GM12874 (cell line): ENCODE measurements at regions not wholly inside any gene's neighbourhood (a gene's known extent, or its start where the extent isn't known, plus 50 kb on each side); places are given as distances from the start of the nearest gene placed in this dataset.

Experiments
- TF ChIP-seq, protein P1 (sequence below): IDR thresholded peaks from 2 replicates; pipeline ENCODE4 v1.5.1; 2011; ENCODE audit warnings: low read depth, mild to moderate bottlenecking, control low read depth, low read length, moderate library complexity; ENCODE audit not compliant: insufficient read depth

DNA sequence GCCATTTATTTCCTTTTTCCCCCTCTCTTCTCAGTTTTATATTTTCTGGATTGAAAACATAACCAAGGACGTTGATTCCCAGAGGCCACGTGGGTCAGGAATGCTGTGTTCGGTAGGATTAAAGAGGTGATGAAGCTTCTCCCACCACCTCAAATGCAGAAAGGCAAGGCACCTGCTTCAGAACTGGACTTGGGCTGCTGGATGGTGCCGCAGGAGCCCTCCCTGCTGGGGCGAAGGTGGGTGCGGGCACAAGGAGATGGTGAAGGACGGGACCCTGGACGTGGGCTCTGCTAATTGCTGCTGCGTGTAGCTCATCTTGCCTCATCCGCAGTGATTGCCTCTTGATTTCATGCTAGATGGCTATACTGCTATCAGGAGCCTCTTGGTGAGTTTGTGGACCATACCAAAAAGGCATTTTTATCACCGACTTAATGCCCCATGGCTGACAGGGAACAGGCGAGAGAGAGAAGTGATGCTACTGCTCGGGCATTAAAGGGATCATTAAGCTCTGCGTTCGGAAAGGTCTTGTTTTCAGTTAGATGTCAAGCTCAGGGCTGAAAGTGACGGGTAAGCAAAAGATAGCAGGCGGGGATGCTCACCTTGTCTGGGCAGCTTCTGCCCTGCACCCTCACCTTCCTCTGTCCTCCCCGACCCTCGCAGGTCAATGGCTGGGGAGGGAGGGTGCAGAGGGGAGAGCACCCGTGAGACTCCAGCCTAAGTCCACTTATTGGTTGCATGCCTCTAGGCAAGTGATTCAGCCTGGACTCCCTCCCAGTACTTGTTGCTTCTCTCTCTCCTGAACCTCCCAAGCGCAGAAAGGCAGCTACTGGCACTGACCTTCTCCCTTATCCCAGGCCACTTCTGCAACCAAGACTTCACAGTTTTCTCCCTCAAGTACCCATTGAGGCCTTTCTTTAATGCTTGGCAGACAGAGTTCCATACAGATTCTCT lies 71.6 kb upstream of the FSTL4 start:
- TF ChIP-seq, protein P1, sequence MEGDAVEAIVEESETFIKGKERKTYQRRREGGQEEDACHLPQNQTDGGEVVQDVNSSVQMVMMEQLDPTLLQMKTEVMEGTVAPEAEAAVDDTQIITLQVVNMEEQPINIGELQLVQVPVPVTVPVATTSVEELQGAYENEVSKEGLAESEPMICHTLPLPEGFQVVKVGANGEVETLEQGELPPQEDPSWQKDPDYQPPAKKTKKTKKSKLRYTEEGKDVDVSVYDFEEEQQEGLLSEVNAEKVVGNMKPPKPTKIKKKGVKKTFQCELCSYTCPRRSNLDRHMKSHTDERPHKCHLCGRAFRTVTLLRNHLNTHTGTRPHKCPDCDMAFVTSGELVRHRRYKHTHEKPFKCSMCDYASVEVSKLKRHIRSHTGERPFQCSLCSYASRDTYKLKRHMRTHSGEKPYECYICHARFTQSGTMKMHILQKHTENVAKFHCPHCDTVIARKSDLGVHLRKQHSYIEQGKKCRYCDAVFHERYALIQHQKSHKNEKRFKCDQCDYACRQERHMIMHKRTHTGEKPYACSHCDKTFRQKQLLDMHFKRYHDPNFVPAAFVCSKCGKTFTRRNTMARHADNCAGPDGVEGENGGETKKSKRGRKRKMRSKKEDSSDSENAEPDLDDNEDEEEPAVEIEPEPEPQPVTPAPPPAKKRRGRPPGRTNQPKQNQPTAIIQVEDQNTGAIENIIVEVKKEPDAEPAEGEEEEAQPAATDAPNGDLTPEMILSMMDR, result no peak

DNA sequence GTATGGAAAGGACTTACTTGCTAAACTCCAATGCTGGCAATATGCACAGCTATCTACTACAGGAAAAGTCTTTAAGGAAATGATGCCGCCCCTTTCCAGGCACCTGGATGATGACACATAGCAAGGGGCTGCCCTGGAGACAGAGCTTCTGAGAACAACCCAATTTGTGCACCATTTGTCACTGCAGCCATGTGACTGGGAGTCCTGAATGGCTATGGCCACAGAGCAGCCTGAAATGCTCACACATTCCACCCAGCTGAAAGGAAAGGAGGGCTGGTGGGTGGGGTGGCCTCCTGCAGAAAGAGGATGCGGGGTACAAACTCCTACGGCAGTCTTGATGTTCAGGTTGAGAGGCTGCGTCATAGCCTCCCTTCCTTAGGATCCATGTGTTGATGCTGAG lies 70.1 kb upstream of the FSTL4 start:
- TF ChIP-seq, protein P1, result no peak

DNA sequence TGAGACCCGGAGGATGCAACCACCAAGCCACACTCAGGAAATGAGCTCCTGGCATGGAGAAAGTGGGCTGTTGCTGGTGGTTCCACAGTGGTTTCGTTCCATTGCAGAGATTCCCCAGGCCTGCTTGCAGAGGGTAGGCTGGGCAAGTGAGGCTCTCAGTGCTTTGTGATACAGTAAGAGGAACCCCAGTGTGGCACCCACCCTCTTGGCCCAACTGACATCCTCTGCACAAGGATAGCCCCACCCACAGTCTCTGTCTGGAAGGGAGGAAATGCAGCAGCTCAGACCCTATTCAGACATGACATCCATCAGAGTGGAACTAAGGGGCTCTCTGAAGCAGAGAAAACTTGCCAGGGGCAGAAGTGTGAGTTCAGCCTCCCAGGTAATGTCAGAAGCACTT lies 69.6 kb upstream of the FSTL4 start:
- TF ChIP-seq, protein P1, result no peak

DNA sequence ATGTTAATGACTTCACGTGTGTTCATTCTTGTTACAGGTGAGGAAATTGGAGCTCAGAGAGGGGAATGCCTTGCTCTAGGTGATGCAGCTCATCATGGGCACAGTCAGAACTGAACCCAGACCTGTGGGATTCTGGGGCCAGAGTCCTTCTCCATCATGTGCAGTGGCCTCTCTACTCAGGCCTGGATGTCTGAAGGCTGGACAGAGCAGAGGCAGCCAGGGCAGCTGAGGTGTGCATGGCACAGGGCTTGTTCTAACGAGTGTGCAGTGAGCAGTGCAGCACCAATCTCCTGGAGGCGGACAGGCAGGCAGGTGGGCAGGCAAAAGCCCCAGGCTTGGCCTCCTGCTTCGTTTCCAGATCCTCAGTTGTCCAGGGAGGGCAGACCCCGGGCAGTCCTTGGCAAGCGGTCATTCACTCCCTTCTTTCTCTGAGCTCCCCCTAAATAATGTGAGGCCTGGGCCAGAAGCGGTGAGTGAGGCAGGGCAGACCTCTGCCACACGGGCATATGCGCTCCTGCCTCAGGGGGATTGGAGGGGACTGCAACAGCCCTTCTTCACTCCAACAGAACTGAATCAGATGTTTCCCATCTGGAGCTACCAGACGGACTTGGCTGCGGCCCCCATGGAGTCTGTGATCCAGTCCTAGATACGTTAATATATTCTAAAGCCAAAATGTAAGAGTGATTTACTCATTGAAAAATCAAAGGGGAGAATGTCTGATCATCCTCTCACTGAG lies 68.7 kb upstream of the FSTL4 start:
- TF ChIP-seq, protein P1, result no peak

DNA sequence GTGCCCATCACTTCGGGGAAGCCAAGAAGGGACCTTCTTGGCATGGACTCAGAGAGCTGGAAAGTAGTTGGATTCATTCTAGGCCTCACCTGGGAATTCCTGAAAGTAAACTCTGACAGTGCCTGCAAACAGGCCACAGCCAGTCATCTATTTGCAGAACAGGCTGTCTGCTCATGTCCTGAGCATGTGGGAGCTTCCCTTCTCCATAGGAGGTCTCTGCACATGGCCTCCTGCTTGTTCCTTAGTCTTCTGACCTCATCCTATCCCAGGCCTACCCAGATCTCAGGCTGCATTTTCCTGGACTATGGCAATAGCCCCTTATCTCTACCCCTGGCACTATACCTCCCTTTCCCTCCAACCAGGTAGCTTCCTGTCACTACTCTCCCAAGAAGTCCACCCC lies 67.2 kb upstream of the FSTL4 start:
- TF ChIP-seq, protein P1, result no peak

DNA sequence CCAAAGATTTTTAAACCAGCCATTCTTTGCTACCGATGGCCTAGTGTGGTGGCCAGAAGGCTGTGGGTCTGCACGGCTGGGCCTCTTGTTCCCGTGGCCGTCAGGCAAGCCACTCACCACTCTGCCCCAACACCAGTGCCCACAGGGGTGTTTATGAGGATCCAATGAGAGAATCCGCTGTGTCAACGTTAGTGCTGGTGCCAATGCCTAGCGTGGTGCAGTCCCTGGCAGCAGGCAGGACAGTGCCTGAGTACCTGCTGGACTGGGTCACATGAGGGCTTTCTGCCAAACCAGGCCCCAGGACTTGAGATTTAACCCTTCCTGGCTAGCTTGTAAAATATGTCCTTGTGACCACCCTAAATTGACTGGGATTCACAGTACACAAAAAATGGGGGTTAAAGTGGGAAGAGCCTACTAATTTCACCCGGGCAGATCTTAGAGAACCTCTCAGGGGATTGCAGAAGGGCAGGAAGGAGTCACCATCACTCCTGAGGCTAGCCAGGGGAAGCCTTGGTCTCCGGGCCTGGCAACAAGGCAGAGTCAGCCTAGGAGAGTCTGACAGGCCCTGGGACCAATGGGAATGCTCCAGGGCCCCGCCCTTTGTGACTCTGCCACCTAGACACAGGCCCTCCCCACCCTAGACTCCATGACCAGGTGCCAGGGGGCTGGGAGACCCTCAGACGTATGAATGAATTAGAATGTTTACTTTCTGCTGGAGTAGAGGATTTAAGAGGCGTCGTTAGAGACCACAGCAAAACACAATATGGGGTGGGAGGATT lies 63.2 kb upstream of the FSTL4 start:
- TF ChIP-seq, protein P1, result no peak

DNA sequence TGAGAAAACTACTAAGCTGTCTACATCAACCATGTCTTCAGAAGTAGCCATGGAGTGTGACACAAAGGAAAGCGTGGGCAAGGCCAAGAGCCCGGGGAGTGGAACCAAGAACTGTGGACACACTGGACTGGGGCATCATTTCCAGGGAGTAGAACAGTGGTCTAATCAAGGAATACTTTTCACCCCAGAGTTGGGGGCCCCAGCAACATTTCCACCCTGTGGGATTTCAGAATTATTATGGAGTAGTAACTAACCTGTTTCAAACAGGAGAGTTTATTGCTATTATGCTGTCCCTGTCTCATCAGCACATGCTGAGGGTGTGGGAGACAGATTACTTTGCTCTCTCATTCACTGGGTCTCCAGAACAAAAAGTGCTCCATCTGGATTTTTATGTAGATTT lies 58.0 kb upstream of the FSTL4 start:
- TF ChIP-seq, protein P1, result no peak
